ENCODE measurements at regions not wholly inside any gene's neighbourhood (a gene's known extent, or its start where the extent isn't known, plus 50 kb on each side); places are given as distances from the start of the nearest gene placed in this dataset.
"Not testable (repeated sequence)": the region's sequence is repeated elsewhere in the genome, so short reads cannot be mapped to it uniquely, and the experiment has no call there.

DNA sequence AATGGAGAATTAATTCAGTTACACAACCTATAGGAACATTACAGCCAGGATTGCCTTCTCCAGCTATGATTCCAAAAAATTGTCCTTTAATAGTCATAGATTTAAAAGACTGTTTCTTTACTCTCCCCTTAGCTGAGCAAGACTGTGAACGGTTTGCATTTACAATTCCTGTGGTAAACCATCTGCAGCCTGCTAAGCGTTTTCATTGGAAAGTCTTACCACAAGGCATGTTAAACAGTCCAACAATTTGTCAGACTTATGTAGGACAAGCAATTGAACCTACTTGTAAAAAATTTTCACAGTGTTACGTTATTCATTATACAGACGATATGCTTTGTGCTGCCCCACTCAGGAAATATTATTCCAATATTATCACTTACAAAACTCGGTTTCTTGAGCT lies 140.6 kb upstream of the ZNF91 start:
- H3K4me1 ChIP-seq (ENCODE audit: insufficient read depth, low read length); H3K4me2 ChIP-seq (ENCODE audit: low read length); H4K20me1 ChIP-seq (ENCODE audit: low read length); intact Hi-C loops (cut with micrococcal nuclease); H3K79me2 ChIP-seq (ENCODE audit: low read length); H3K9ac ChIP-seq (ENCODE audit: low read length); DNase-seq; H3K4me3 ChIP-seq (ENCODE audit: low read length); H3K27me3 ChIP-seq (ENCODE audit: low read length); H3K9me2 ChIP-seq (replicated peaks; ENCODE audit: low read length); BruUV-seq (replicated peaks); H3K9me3 ChIP-seq (ENCODE audit: low read length); H2AFZ ChIP-seq (ENCODE audit: low read length); H3K27ac ChIP-seq (ENCODE audit: low read length); H3F3A ChIP-seq (ENCODE audit: low read length, unreplicated experiment); CTCF ChIA-PET; H3K36me3 ChIP-seq (ENCODE audit: low read depth, low read length); ATAC-seq: not testable (repeated sequence)
- POLR2A ChIA-PET (ENCODE audit: unreplicated experiment): interaction anchor here (0.7 kb wide), 1 partner anchor 164 kb away, joined by 3 read pairs; no protein-coding TSS in a partner anchor

- H3K9me2 ChIP-seq (replicated peaks; ENCODE audit: low read length); H3K36me3 ChIP-seq (ENCODE audit: low read depth, low read length); H3K27me3 ChIP-seq (ENCODE audit: low read length); H3F3A ChIP-seq (ENCODE audit: low read length, unreplicated experiment); DNase-seq; H3K9ac ChIP-seq (ENCODE audit: low read length); ATAC-seq; H3K79me2 ChIP-seq (ENCODE audit: low read length); H3K4me1 ChIP-seq (ENCODE audit: insufficient read depth, low read length); BruUV-seq (replicated peaks); CTCF ChIA-PET; H4K20me1 ChIP-seq (ENCODE audit: low read length); H3K4me3 ChIP-seq (ENCODE audit: low read length); intact Hi-C loops (cut with micrococcal nuclease); H2AFZ ChIP-seq (ENCODE audit: low read length); POLR2A ChIA-PET (ENCODE audit: unreplicated experiment); H3K9me3 ChIP-seq (ENCODE audit: low read length); H3K4me2 ChIP-seq (ENCODE audit: low read length); H3K27ac ChIP-seq (ENCODE audit: low read length): not testable (repeated sequence)
Observed at GRCh38 chr19:23533441-23533840, 138.2 kb upstream of the ZNF91 start.

GRCh38 chr19:23531976-23532375 lies 136.7 kb upstream of the ZNF91 start:
- no peaks in the 10 kb centered on the region for H3K9me2 ChIP-seq (replicated peaks; ENCODE audit: low read length)
- no peak overlapping the region for H3K9ac ChIP-seq (ENCODE audit: low read length)
- H3K4me2 ChIP-seq (ENCODE audit: low read length): no peak overlapping the region
- ChIA-PET POLR2A (ENCODE audit: unreplicated experiment) (no interaction called here), CTCF (no interaction called here)
- H2AFZ ChIP-seq (ENCODE audit: low read length): no peak overlapping the region
- no peak for DNase-seq
- BruUV-seq (replicated peaks): no TSS peak
- no peaks in the 10 kb centered on the region for H3K79me2 ChIP-seq (ENCODE audit: low read length)
- TF ChIP-seq CTCF (conservative IDR thresholded peaks at IDR 0.05; ENCODE audit: low read depth, low read length) (no peak), EZH2 (IDR thresholded peaks at IDR 0.05; ENCODE audit: low read length, unreplicated experiment) (no peak), EZH2phosphoT487 (IDR thresholded peaks at IDR 0.05; ENCODE audit: borderline replicate concordance, low read length) (no peak)
- ATAC-seq: no peak
- H3F3A ChIP-seq (ENCODE audit: low read length, unreplicated experiment): no peaks in the 10 kb centered on the region
- no peaks in the 10 kb centered on the region for H3K27me3 ChIP-seq (ENCODE audit: low read length)
- H3K4me3 ChIP-seq (ENCODE audit: low read length): no peak overlapping the region
- H3K36me3 ChIP-seq (ENCODE audit: low read depth, low read length): peaks cover 14% of the 10 kb centered on the region; the same call in 1 of the 2 replicates
- H3K27ac ChIP-seq (ENCODE audit: low read length): no peak overlapping the region
- H3K9me3 ChIP-seq (ENCODE audit: low read length): peaks cover 16% of the 10 kb centered on the region; the same call in 1 of the 2 replicates
- no peaks in the 10 kb centered on the region for H4K20me1 ChIP-seq (ENCODE audit: low read length)
- intact Hi-C loops (cut with micrococcal nuclease): no loop called here
- H3K4me1 ChIP-seq (ENCODE audit: insufficient read depth, low read length): peaks cover 8% of the 10 kb centered on the region; the same call in 1 of the 2 replicates

- Histone ChIP-seq H3F3A (ENCODE audit: low read length, unreplicated experiment) (no peaks in the 10 kb centered on the region), H3K4me1 (ENCODE audit: insufficient read depth, low read length) (peaks cover 8% of the 10 kb centered on the region; the same call in 1 of the 2 replicates), H3K27ac (ENCODE audit: low read length) (no peak overlapping the region), H3K4me2 (ENCODE audit: low read length) (no peak overlapping the region), H3K79me2 (ENCODE audit: low read length) (no peaks in the 10 kb centered on the region), H3K27me3 (ENCODE audit: low read length) (no peaks in the 10 kb centered on the region), H3K9me2 (replicated peaks; ENCODE audit: low read length) (no peaks in the 10 kb centered on the region), H3K36me3 (ENCODE audit: low read depth, low read length) (peaks cover 14% of the 10 kb centered on the region; the same call in 1 of the 2 replicates), H3K4me3 (ENCODE audit: low read length) (no peak overlapping the region), H2AFZ (ENCODE audit: low read length) (no peak overlapping the region), H3K9ac (ENCODE audit: low read length) (no peak overlapping the region), H4K20me1 (ENCODE audit: low read length) (no peaks in the 10 kb centered on the region), H3K9me3 (ENCODE audit: low read length) (peaks cover 16% of the 10 kb centered on the region; the same call in 1 of the 2 replicates)
- intact Hi-C loops (cut with micrococcal nuclease): no loop called here
- CTCF ChIA-PET: no interaction called here
- TF ChIP-seq EZH2phosphoT487 (IDR thresholded peaks at IDR 0.05; ENCODE audit: borderline replicate concordance, low read length) (no peak), EZH2 (IDR thresholded peaks at IDR 0.05; ENCODE audit: low read length, unreplicated experiment) (no peak), CTCF (conservative IDR thresholded peaks at IDR 0.05; ENCODE audit: low read depth, low read length) (no peak)
- POLR2A ChIA-PET (ENCODE audit: unreplicated experiment): no interaction called here
- ATAC-seq: no peak
- BruUV-seq (replicated peaks): no TSS peak
- no peak for DNase-seq
Observed at GRCh38 chr19:23531231-23531790, 136.0 kb upstream of the ZNF91 start.
